DND-41 (cell line): ENCODE measurements at regions not wholly inside any gene's neighbourhood (a gene's known extent, or its start where the extent isn't known, plus 50 kb on each side); places are given as distances from the start of the nearest gene placed in this dataset.

Experiments
- CTCF ChIP-seq: IDR thresholded peaks from 2 replicates; pipeline ENCODE4 v1.5.1; 2012; ENCODE audit warnings: borderline replicate concordance, low read length, moderate library complexity, mild to moderate bottlenecking; ENCODE audit not compliant: poor library complexity, severe bottlenecking; ENCODE audit errors: extremely low read depth
- EZH2 ChIP-seq: IDR thresholded peaks from 3 replicates; pipeline ENCODE4 v1.6.1; 2012; ENCODE audit warnings: borderline replicate concordance, low read depth, mild to moderate bottlenecking, moderate library complexity, low read length, inconsistent platforms; ENCODE audit not compliant: severe bottlenecking

- TF ChIP-seq CTCF (no peak), EZH2 (no peak)
Observed at GRCh38 chr11:98180511-98180910, 840.2 kb upstream of the CNTN5 start.
